Hematopoietic multipotent progenitor cell treated with erythropoietin and hydrocortisone succinate and interleukin-3 and kit ligand, for 17 days (in vitro differentiated cells): ENCODE measurements at regions not wholly inside any gene's neighbourhood (a gene's known extent, or its start where the extent isn't known, plus 50 kb on each side); places are given as distances from the start of the nearest gene placed in this dataset.
"Not testable (repeated sequence)": the region's sequence is repeated elsewhere in the genome, so short reads cannot be mapped to it uniquely, and the experiment has no call there.

Experiments
- DNase-seq: peaks from one replicate; pipeline ENCODE4 v3.0.0-alpha.2; 2015; ENCODE audit warnings: low spot score

DNA sequence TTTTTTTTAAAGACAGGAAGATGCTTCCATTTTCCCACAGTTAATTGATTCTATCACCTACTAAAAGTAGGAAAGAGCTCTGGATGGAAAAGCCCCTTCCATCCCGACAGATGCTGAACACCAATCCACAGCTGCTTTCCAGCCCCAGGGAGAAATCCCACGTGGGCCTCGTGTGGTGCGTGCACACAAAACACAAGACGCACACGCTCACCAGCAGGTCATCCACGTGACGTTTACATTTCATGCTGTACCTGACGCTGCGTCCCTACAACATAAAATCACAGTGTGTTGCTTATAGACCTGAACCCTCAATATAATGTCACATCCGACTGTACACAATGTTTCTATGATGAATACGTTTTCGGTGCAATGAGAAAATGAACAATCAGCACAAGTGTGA, 50.2 kb upstream of the DACT2 start:
- no peak for DNase-seq

GRCh38 chr6:168370310-168370991, 50.9 kb upstream of the DACT2 start:
- peak; percentile 23 for DNase-seq

- no peak for DNase-seq
Observed at GRCh38 chr6:168371185-168371584, 51.6 kb upstream of the DACT2 start.

DNA sequence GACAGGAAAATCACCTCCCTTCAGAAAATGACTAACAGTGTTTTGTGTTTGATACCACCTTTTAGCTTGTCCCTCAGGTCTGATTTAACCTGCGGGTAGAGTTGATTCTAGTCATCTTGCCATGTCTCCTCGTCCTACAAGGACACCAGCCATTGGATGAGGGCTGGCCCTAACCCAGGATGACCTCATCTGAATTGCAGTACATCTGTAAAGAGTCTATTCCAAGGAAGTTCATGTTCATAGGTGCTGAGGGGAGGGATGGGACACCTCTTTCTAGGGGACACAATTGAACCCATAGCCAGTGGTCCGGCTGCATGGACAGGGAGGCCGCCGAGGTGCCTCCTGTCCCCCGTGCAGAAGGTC, 52.0 kb upstream of the DACT2 start:
- no peak for DNase-seq

GRCh38 chr6:168371981-168372711, 52.6 kb upstream of the DACT2 start:
- no peak for DNase-seq

DNA sequence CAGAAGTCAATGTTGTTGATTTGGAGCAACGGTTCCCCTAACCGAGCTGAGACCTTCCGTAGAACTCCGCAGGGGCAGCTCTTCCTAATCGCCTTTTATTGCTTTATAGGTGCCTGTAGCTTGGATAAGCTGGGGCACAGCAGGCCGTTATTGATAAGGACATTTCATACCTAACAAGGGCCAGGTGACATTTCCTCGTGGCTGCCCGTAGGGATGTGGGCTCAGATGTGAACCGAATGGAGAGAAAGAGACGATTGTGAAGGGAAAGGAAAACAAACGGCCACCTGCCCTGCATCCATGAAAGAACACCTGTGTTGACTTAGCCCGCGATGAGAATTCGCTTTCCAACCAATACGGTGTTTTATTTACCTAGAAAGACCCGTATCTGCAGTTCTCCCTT, 53.3 kb upstream of the DACT2 start:
- DNase-seq, result no peak

DNA sequence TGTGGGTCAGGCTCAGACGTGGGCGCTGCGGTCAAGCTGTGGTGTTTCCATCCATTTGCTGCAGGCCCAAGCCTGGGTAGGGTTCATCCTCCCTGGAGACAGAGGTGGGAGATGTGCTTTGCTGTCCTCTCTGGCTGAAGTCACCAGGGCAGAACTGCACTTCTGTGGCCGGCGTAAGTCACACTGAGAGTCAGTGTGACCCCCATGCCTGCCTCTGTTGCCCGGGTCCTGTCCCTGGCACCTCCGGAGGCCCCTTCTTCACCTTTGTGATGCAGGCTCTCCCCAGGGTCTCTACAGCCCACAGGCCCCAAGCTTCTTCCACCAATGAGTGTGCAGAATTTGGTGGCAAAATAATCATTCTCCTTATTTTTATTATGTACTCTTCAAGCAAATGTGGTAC, 53.8 kb upstream of the DACT2 start:
- DNase-seq, result no peak

DNA sequence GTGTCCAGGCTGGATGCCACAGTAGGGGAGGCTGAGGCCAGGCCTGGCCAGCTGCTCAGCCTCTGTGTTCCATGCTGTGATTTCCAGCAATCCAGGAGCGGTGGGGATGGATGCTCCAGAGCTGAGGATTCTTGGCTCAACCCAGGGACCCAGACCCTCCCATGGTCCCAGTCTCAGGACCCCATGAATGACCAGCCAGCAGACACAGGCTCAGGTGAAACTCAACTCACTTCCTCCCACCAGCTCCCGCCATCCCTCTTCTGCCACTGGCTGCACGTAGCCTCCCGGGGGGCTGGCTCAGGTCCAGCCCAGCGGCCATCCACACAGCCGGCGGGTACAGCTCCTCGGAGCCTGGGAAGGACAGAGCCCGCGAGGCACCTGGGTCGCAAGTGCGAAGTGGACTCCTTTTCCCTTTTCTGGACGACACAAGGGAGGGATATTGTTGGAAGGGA, 54.5 kb upstream of the DACT2 start:
- DNase-seq, result no peak

DNA sequence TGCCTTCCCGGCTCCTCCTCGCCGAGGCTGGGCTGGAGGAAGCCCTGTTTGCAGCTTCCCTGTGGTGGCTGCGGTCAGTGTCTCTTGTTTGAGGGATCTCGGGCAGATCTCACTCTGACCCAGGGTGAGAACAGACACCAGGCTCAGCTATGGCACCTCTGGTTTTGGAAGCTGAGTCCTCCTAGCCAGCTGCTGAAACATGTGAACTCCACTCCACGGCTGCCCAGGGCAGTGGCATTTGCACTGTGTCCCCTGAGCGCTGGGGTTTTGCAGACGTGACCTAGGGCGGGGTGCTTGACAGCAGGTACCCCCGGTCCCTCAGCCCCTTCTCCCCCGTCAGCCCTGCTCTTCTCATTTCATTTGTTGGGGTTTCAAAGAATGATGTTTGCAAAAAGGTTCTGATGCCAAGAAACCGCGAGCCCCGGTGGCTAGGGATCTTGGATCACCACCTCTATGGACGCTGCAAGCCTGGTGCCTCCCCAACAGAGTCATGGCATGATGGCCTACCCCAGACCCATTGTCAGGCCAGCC, 55.0 kb upstream of the DACT2 start:
- DNase-seq, result no peak

DNA sequence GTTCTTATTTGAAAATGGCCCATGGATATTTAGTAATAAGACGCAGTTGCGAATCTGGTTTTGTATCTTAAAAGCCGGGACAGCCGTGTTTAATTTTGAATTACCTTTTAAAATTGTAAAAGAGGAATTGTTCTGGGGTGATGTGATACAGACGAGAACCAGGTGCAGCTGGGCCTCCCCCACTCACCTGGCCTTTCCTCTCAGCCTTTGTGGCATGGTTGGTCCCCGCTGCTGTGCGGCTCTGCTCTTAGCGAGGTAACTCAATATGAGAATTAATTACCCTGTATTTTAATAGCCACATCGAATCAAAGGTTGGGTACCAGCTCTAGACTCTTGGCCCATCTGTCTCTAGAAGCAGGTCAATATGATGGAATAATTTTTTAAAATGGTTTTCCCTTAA, 56.5 kb upstream of the DACT2 start:
- no peak for DNase-seq

DNA sequence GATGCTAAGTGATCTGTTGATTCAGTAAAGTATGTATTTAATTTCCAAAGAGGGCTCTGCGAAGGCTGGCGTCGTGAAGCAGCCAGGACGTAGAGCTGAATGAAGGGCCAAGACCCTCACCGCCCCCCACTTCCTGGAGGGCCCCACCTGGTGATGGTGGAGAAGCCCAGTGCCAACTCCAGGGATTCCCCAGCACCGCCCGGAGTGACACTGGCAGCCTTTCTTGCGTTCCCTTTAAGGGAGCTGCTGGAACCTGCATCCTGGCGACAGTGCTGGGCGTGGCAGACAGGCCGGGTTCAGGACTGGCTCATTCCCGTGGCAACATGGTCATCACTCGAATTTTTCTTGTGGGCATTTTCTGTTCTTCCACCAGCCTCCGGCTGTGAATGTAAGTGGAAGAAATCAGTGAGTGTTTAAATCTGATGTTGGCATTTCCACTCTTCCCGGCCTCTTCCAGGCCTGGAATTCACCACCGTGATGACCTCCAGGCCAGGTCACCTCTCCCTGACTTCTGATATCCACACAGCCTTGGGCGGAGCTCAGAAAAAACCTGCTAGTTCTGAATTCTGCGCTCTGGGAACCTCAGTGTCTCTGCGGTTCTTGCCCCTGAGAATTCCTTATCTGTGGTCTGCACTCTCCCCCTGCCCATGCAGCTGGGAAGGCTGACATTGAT, 57.4 kb upstream of the DACT2 start:
- DNase-seq, result no peak

- no peak for DNase-seq
Observed at GRCh38 chr6:168377484-168377855, 57.9 kb upstream of the DACT2 start.

- no peak for DNase-seq
Observed at GRCh38 chr6:168377856-168378832, 58.6 kb upstream of the DACT2 start.

DNA sequence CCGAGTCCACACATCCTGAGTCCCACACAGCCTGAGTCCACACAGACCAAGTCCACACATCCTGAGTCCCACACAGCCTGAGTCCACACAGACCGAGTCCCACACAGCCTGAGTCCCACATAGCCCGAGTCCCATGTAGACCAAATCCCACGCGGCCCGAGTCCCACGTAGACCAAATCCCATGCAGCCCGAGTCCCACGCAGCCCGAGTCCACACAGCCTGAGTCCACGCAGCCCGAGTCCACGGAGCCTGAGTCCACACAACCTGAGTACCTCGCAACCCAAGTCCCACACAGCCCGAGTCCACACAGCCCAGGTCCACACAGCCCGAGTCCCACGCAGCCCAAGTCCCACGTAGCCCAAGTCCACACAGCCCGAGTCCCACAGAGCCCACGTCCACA, 60.0 kb upstream of the DACT2 start:
- DNase-seq, result not testable (repeated sequence)

- not testable (repeated sequence) for DNase-seq
Observed at GRCh38 chr6:168380166-168380955, 60.6 kb upstream of the SMOC2 start.

GRCh38 chr6:168380956-168381605, 59.9 kb upstream of the SMOC2 start:
- DNase-seq, result no peak

GRCh38 chr6:168381726-168382458, 59.1 kb upstream of the SMOC2 start:
- DNase-seq, result no peak

GRCh38 chr6:168383062-168383854, 57.7 kb upstream of the SMOC2 start:
- no peak for DNase-seq
